ENCODE measurements at regions not wholly inside any gene's neighbourhood (a gene's known extent, or its start where the extent isn't known, plus 50 kb on each side); places are given as distances from the start of the nearest gene placed in this dataset.
"Not testable (repeated sequence)": the region's sequence is repeated elsewhere in the genome, so short reads cannot be mapped to it uniquely, and the experiment has no call there.

DNA sequence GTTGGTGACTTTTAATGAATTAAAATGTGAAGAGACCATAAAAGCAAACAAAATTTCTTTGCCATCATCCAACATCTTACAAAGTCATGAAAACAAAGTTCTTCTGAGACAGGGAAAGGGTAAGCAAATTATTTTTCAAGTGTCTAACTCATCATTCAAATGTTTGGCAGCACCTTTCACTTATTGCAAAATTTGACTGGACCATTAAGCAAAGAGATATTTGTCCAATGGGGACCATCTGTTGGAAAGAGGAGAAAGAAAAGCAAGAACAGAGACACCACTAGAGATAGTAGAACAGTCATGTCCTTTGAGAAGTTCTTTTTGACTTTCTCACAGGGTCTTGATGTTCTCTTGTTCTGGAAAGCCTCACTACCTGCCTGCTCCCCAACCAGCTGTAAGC is 330.1 kb downstream of the PAPSS1 start:
- DNase-seq: no peak

DNA sequence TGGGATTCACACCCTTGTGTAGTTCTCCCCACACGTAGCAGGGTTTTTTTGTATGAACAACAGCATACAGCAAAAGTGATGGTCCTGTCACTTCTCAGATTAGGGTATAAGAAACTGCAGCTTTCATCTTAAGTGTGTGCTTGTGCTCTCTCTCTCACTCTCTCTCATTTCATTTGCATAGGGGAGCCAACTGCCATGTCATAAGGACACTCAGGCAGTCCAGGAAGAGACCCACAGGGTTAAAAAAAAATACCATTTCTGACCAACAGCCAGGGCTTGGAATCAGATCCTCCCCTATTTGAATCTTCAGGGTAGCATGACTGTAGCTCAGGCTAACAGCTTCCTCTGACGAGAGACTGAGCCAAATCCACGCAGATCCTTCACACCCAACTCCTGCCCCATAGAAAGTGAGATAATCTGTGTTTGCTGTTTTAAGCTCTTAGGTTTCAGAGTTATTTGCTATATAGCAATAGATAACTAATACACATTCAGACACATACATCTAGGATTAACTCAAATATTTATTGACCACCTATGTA is 331.2 kb downstream of the PAPSS1 start:
- DNase-seq: no peak

DNA sequence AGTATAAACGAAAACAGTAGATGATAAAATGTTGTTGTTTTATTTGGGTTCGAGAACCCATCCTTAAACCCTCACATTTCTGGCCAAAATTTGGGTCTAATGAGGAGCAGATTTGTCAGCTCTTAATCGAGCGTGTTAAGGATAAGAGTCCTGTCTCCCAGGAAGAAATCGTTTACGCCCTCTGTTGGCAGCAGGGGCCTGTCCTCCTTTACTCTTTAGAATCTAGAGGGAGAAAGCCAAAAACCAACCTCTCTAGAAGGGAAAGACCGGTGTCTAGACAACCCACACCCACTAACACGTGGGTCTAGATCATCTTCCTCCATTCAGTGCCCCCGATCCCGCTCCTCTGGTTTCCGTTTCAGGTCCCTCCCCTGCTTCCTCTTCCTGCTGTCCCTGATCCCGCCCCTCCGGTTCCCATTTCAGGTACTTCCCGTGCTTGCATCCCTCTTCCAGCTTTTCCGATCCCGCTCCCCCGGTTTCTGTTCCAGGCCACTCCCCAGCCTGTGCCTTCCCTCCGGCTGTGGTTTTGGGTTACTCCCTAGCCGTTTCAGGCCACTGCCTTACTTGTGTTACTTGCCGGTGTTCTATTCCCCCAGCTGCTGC is 339.1 kb downstream of the PAPSS1 start:
- no peak for DNase-seq

DNA sequence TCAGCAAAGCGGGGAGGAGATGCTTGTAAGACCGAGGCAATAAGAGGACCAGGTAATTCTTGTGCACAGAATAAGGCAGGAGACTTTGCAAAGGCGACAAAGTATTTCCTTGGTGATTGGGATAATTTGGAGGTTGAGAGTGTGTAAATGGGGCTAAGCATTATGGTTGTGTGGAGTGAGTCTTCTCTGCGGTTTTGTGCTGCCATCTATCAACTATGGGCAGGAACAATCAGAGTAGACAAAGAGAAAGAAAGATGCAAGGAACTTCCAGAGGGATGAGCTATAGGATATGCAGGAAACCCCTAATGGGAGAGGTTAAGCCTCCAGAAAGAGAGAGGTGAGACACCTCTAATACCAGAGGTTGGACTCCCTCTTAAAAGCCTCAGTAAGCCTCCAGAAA is 339.8 kb downstream of the PAPSS1 start:
- no peak for DNase-seq

DNA sequence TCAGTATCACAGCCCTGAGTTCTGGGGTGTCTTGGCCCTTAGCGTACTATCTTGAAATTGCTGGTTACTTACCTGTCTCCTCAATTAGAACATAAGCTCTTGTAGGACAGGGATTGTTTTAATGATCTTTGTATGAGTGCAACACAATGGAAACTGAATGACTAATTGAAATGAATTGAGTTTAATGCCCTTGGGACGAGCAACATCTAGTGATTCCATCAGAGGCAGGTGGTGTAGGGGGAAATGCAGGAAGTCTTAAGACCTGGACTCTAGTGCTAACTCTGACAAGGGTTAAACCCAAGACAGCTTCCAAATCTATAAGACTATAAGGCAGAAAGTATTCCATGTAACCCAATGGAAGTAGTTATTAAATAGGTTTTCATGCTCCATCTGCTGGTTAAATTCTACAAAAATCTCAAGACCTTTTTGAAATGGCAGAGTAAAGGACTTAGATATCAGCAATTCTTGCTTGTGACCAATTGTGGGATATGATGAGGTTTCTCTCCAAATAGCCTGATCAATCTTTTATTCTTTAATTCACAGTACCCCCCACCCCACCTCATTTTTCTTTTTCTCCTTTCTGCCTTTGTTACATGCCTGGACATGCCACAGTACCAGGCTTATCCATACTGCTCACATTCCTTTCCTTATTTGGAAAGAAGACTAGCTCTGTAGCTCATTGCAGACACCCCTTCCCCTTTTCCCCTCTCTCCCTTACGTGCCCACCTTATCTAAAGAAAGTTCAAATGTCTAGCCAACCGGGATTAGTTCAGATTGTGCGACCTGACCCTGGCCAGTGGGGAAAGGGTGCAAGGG is 340.8 kb downstream of the PAPSS1 start:
- DNase-seq: no peak

- no peak for DNase-seq
These were observed 340.2 kb upstream of the DKK2 start for GRCh38 chr4:107376293-107376692.

GRCh38 chr4:107366900-107367299 is 330.8 kb upstream of the DKK2 start:
- no peak for DNase-seq

DNA sequence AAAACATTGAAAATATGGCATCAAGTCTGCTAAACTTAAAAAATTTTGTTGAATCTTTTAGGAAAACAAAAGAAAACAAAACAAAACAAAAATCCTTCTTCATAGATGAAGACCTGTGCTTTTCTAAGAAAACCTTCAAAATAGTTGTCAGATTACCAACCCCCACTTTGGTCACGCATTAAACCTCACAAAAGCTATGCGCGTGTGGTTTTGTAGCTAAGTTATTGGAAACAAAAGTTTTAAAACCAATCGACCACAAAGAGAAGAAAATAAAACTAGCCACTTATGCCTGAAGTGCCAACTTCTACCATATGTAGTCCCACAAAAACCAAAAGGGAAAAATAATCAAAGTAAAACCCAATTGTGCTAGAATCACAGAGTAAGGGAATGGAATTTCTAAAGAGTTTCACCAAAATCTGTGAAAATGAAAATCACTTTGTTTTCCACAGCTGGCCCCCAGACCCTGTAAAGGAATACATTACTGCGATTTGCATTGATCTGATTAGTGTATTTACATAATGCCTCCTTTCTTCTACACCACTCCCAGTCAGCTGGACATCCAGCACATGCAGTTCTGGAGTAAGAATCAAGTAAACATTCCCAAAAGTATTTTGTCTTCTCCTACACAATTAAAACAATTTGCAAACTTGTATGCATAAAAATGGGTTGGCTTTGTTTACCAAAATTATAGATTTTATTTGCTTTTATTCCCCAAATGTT is 330.1 kb upstream of the DKK2 start:
- no peak for DNase-seq

DNA sequence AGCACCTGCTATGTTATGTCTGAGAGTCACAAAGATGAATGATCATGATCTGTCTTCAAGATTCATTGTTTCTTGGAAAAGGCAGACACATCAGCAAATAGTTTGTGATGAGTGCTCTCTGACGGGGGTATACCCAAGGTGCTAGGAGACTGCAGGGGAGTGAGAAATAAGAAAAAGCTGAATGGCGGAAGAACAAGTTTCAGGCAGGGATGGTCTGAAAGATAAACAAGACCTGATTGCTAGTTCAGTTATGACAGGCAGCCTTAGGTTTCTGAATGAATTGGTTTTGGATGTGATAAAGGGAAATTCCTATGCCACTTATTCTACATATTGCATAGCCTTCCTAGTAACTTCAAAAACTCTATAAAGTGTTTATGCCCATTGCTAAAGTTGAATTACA is 327.0 kb upstream of the DKK2 start:
- DNase-seq: no peak

DNA sequence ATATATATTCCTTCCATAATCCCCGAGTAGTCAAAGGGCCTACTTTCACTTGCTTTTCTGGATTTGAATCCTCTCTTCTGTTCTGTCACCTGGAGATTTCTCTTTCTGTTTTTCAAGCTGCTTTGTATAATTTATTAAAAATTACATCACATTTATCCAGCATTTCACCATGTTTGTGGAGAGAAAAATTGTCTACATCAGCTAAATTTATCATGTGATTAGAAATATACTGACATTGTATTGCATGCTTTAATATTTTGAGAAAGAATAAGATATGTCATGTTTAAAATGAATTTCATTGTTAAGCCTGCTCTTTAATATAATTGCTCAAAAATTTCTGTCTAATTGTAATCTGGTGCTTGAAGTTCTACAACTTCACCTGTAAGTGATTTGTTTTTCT is 323.1 kb upstream of the DKK2 start:
- no peak for DNase-seq

DNA sequence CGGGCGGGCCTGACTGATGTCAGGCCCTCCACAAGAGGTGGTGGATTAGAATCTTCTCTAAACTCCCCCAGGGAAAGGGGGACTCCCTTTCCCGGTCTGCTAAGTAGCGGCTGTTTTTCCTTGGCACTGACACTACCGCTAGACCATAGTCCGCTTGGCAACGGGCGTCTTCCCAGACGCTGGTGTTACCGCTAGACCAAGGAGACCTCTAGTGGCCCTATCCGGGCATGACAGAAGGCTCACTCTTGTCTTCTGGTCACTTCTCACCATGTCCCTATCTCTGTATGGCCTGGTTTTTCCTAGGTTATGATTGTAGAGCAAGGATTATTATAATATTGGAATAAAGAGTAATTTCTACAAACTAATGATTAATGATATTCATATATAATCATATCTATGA is 318.2 kb upstream of the DKK2 start:
- not testable (repeated sequence) for DNase-seq

- no peak for DNase-seq
These were observed 315.1 kb upstream of the DKK2 start for GRCh38 chr4:107351196-107351595.

- no peak for DNase-seq
These were observed 313.6 kb upstream of the DKK2 start for GRCh38 chr4:107349732-107350131.

GRCh38 chr4:107349266-107349665 is 313.2 kb upstream of the DKK2 start:
- DNase-seq: no peak

DNA sequence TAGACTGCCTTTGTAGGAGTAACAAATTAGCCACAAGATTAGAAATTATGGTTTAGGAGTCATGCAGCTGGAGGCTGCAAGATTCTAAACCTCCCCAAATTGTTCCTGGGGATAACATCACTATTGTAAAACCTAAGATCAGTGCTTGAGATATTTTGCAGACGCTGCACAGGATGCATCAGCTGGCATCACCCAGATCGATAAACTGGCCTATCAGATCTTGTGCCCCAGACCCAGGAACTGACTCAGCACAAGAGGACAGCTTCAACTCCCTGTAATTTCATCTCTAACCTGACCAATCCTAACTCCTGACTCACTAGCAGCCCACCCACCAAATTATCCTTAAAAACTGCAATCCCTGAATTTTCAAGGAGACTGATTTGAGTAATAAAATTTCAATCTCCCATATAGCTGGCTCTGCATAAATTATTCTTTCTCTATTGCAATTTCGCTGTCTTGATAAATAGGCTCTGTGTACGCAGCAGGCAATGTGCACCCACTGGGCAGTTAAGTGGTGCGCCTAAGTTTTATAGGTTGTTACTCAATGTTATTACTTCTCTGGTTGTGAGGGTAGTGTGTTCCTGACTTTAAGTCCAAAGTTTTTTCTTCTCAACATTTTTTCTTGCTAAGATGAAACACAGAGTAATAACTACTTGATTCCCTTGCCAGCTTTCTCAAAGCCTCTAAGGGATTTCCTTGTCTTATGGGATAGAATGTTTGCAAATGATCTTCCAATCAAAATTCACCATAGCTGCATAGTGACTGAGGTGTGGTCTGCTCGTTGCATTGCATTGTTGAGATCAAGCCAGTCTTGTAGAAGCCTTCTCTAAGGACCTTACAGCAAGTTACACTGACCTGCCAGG is 312.3 kb upstream of the DKK2 start:
- no peak for DNase-seq

DNA sequence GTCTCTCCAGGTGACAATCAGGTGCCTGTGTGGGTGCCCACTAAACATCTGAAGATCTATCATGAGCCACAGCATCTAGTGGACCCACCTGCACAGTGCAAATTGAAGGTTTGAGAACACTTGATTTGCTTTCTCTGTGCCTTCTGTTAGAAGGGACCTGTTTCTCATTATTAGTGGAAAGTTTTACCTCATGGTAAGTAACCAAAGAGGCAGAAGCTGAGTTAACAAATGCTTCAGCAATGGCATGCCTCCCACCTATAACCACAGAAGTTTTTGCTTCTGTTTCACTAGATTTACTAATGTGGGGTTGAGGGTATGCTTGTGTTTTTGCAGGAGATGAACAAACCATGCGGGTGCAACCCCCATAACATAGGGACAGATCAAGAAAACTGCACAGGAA is 297.4 kb upstream of the DKK2 start:
- no peak for DNase-seq

DNA sequence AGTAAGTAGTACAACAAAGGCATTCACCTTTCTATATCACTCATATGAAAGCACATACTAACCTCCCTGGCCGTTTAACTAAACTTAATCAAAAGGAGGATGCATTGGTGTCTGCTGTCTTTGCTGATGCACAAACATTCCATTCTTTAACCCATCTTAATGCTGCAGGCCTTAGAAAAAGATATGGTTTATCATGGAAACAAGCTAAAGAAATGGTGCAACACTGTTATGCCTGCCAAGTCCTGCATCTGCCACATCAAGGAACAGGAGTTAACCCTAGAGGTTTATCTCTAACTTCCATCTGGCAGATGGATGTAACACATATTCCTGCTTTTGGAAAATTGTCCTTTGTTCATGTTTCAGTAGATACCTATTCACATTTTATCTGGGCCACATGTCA is 296.5 kb upstream of the DKK2 start:
- DNase-seq: not testable (repeated sequence)

DNA sequence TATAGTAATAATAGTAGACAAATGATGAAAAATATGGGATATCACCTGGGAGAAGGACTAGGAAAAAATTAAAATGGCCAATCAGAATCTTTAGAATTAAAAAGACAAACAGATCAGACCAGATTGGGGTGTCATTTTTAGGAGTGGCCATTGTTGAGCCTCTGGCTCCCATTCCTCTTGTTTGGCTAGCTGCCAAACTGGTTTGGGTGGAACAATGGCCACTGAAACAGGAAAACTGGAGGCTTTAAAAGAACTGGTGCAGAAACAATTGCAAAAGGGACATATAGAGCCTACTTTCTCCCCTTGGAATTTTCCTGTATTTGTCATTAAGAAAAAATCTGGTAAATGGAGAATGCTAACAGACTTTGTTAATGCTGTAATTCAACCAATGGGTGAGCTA is 294.8 kb upstream of the DKK2 start:
- no peak for DNase-seq

DNA sequence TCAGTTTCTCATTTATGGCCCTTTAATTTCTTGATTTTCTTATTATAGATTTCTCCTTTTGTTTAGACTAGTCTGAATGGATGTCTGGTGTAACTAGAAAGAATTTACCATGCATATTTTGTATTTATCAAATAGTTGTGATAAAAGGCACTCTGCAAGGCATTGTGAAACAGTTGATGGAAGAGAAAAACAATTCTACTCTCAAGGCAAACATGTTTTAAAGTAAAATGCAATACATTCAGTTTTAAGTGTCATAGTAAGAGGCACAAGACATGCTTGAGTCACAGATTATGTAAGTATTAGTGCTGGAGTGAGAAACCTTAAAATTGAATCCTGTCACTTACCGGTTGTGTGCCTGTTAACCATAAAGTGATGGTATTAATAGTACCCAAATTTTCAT is 283.3 kb upstream of the DKK2 start:
- no peak for DNase-seq

- DNase-seq: no peak
These were observed 282.0 kb upstream of the DKK2 start for GRCh38 chr4:107318078-107318477.

- no peak for DNase-seq
These were observed 281.5 kb upstream of the DKK2 start for GRCh38 chr4:107317611-107318010.

DNA sequence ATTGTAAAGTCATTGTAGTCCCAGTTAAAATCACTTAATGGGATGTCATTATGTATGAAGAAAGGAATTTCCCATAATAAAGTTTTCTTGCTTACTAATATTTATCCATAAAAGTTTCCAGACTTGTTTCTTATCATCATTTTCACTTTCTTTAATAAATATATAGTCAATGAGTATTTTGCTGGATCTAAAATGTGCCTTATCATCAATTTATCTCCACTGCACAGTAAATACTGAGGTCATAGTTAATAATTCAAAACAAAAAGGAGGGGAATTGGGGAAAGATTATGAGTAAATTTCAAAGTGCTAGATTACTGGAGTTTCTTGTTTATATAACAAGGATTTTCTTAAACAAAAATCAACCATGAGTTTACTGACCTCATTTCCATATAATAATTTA is 279.5 kb upstream of the DKK2 start:
- no peak for DNase-seq

GRCh38 chr4:107314156-107314555 is 278.0 kb upstream of the DKK2 start:
- DNase-seq: no peak
